ENCODE measurements at regions not wholly inside any gene's neighbourhood (a gene's known extent, or its start where the extent isn't known, plus 50 kb on each side); places are given as distances from the start of the nearest gene placed in this dataset.

GRCh38 chr3:103968751-103969150 lies 1398.0 kb upstream of the ALCAM start:
- no peaks in the 10 kb centered on the region for H3K4me1 Mint-ChIP-seq
- H3K4me3 Mint-ChIP-seq = no peak overlapping the region
- no peak for TF ChIP-seq CTCF (IDR thresholded peaks at IDR 0.05)
- DNase-seq (no peak), ATAC-seq (ENCODE audit: low read depth) (no peak)
- no peak overlapping the region for H3K27ac Mint-ChIP-seq
- H3K27me3 Mint-ChIP-seq = no peaks in the 10 kb centered on the region
- POLR2A ChIA-PET = no interaction called here
- intact Hi-C loops (cut with micrococcal nuclease) = no loop called here
- CTCF ChIA-PET = no interaction called here
- H3K9me3 Mint-ChIP-seq = peaks cover 2% of the 10 kb centered on the region
- H3K36me3 Mint-ChIP-seq (ENCODE audit: low read depth) = no peaks in the 10 kb centered on the region

GRCh38 chr3:103976931-103977339 lies 1389.8 kb upstream of the ALCAM start:
- POLR2A ChIA-PET = no interaction called here

GRCh38 chr3:103977417-103977816 lies 1389.3 kb upstream of the ALCAM start:
- ATAC-seq (ENCODE audit: low read depth) = no peak
- Mint-ChIP-seq H3K27me3 (no peaks in the 10 kb centered on the region), H3K9me3 (no peaks in the 10 kb centered on the region), H3K27ac (no peak overlapping the region), H3K36me3 (ENCODE audit: low read depth) (no peaks in the 10 kb centered on the region), H3K4me3 (no peak overlapping the region), H3K4me1 (no peaks in the 10 kb centered on the region)
- CTCF ChIA-PET = no interaction called here
- no peak for TF ChIP-seq CTCF (IDR thresholded peaks at IDR 0.05)
- no peak for DNase-seq
- intact Hi-C loops (cut with micrococcal nuclease) = no loop called here
- POLR2A ChIA-PET = no interaction called here

More at GRCh38 chr3:103976931-103977339, 1389.8 kb upstream of the ALCAM start:
- H3K4me1 Mint-ChIP-seq = no peaks in the 10 kb centered on the region
- intact Hi-C loops (cut with micrococcal nuclease) = no loop called here
- no peaks in the 10 kb centered on the region for H3K36me3 Mint-ChIP-seq (ENCODE audit: low read depth)
- CTCF ChIA-PET = no interaction called here
- no peak overlapping the region for H3K4me3 Mint-ChIP-seq
- H3K27ac Mint-ChIP-seq = no peak overlapping the region
- DNase-seq (no peak), ATAC-seq (ENCODE audit: low read depth) (no peak)
- TF ChIP-seq CTCF (IDR thresholded peaks at IDR 0.05) = no peak
- peaks cover 2% of the 10 kb centered on the region for H3K9me3 Mint-ChIP-seq
- no peaks in the 10 kb centered on the region for H3K27me3 Mint-ChIP-seq

- no peaks in the 10 kb centered on the region for H3K9me3 Mint-ChIP-seq
- no peaks in the 10 kb centered on the region for H3K4me1 Mint-ChIP-seq
These were observed 1375.1 kb upstream of the ALCAM start for GRCh38 chr3:103991461-103992115.

GRCh38 chr3:103992469-103992868 lies 1374.2 kb upstream of the ALCAM start:
- intact Hi-C loops (cut with micrococcal nuclease) = loop anchor here (2.0 kb wide), 1 partner anchor 1526 kb away; no protein-coding TSS in a partner anchor
- H3K4me1 Mint-ChIP-seq = no peaks in the 10 kb centered on the region
- H3K36me3 Mint-ChIP-seq (ENCODE audit: low read depth) = no peaks in the 10 kb centered on the region
- DNase-seq (no peak), ATAC-seq (ENCODE audit: low read depth) (no peak)
- no peaks in the 10 kb centered on the region for H3K9me3 Mint-ChIP-seq
- TF ChIP-seq CTCF (IDR thresholded peaks at IDR 0.05) = no peak
- no peak overlapping the region for H3K4me3 Mint-ChIP-seq
- ChIA-PET POLR2A (no interaction called here), CTCF (no interaction called here)
- no peak overlapping the region for H3K27ac Mint-ChIP-seq
- H3K27me3 Mint-ChIP-seq = no peaks in the 10 kb centered on the region

More at GRCh38 chr3:103991461-103992115, 1375.1 kb upstream of the ALCAM start:
- no peaks in the 10 kb centered on the region for H3K36me3 Mint-ChIP-seq (ENCODE audit: low read depth)
- H3K27me3 Mint-ChIP-seq = no peaks in the 10 kb centered on the region
- ATAC-seq (ENCODE audit: low read depth) = no peak
- DNase-seq = no peak
- H3K4me3 Mint-ChIP-seq = no peak overlapping the region
- ChIA-PET CTCF (no interaction called here), POLR2A (no interaction called here)
- intact Hi-C loops (cut with micrococcal nuclease) = loop anchor here (2.0 kb wide), 1 partner anchor 1527 kb away; no protein-coding TSS in a partner anchor
- no peak overlapping the region for H3K27ac Mint-ChIP-seq
- no peak for TF ChIP-seq CTCF (IDR thresholded peaks at IDR 0.05)
